Right atrium auricular region (tissue), 2 donors: ENCODE measurements at regions not wholly inside any gene's neighbourhood (a gene's known extent, or its start where the extent isn't known, plus 50 kb on each side); places are given as distances from the start of the nearest gene placed in this dataset.
"Not testable (repeated sequence)": the region's sequence is repeated elsewhere in the genome, so short reads cannot be mapped to it uniquely, and the experiment has no call there.

Source experiments
- DNase-seq: peaks from one replicate; pipeline ENCODE4 v3.0.0-alpha.2; 2019; ENCODE audit warnings: low spot score
- H3K27ac ChIP-seq, 2 donors: fragments of 200-600 bp; sonication (generic); 1 replicate in 1 of 2; 2 replicates in 1 of 2; pipeline ENCODE4 v1.5.1; 2016 to 2019
- H3K27me3 ChIP-seq, 2 donors: fragments of 200-600 bp; sonication (generic); one replicate each; pipeline versions ENCODE4 v1.5.1 to v1.6.0; 2017 to 2019
- H3K36me3 ChIP-seq: fragments of 200-600 bp; sonication (generic); one replicate; pipeline ENCODE4 v1.5.1; 2016
- H3K4me1 ChIP-seq, 2 donors: fragments of 200-600 bp; sonication (generic); one replicate each; pipeline versions ENCODE4 v1.5.1 to v1.6.0; 2017 to 2019
- H3K4me3 ChIP-seq, 2 donors: fragments of 200-600 bp; sonication (generic); 1 replicate in 1 of 2; 2 replicates in 1 of 2; pipeline ENCODE4 v1.5.1; 2017 to 2019; ENCODE audit warnings: mild to moderate bottlenecking in 1 of 2, moderate library complexity in 1 of 2
- H3K9me3 ChIP-seq, 2 donors: fragments of 200-600 bp; sonication (generic); one replicate each; pipeline ENCODE4 v1.5.1; 2019
- CTCF ChIP-seq, 2 donors: fragments of 200-600 bp; sonication (generic); IDR thresholded peaks; one replicate each; pipeline ENCODE4 v1.5.1; 2019; ENCODE audit warnings: antibody characterized with exemption in 2 of 2

- Histone ChIP-seq H3K27ac (no peak overlapping the region), H3K9me3 (no peaks in the 10 kb centered on the region), H3K4me3 (no peak overlapping the region), H3K27me3 (no peaks in the 10 kb centered on the region), H3K36me3 (no peaks in the 10 kb centered on the region), H3K4me1 (no peaks in the 10 kb centered on the region)
- no peak for TF ChIP-seq CTCF (IDR thresholded peaks at IDR 0.05)
- DNase-seq: no peak
These were observed 105.4 kb upstream of the FAT1 start for GRCh38 chr4:186829097-186829496.

GRCh38 chr4:186829740-186830449 is 106.2 kb upstream of the FAT1 start:
- Histone ChIP-seq H3K27me3 (no peaks in the 10 kb centered on the region), H3K27ac (no peak overlapping the region), H3K36me3 (no peaks in the 10 kb centered on the region), H3K4me3 (no peak overlapping the region), H3K4me1 (no peaks in the 10 kb centered on the region), H3K9me3 (no peaks in the 10 kb centered on the region)
- DNase-seq: no peak
- no peak for TF ChIP-seq CTCF (IDR thresholded peaks at IDR 0.05)

GRCh38 chr4:186831574-186831973 is 107.9 kb upstream of the FAT1 start:
- no peak for DNase-seq
- Histone ChIP-seq H3K27me3 (no peaks in the 10 kb centered on the region), H3K4me1 (no peaks in the 10 kb centered on the region), H3K36me3 (no peaks in the 10 kb centered on the region), H3K9me3 (no peaks in the 10 kb centered on the region), H3K4me3 (no peak overlapping the region), H3K27ac (no peak overlapping the region)
- TF ChIP-seq CTCF (IDR thresholded peaks at IDR 0.05): no peak

- DNase-seq: no peak
- Histone ChIP-seq H3K27ac (no peak overlapping the region), H3K27me3 (no peaks in the 10 kb centered on the region), H3K36me3 (no peaks in the 10 kb centered on the region), H3K4me3 (no peak overlapping the region), H3K9me3 (no peaks in the 10 kb centered on the region), H3K4me1 (no peaks in the 10 kb centered on the region)
- TF ChIP-seq CTCF (IDR thresholded peaks at IDR 0.05): no peak
These were observed 109.2 kb upstream of the FAT1 start for GRCh38 chr4:186832906-186833305.

- H3K27me3 ChIP-seq, H3K4me3 ChIP-seq, DNase-seq, H3K36me3 ChIP-seq, H3K27ac ChIP-seq, H3K4me1 ChIP-seq, H3K9me3 ChIP-seq: not testable (repeated sequence)
These were observed 113.8 kb upstream of the FAT1 start for GRCh38 chr4:186837463-186837862.

- H3K4me3 ChIP-seq: no peak overlapping the region
- no peaks in the 10 kb centered on the region for H3K9me3 ChIP-seq
- H3K36me3 ChIP-seq: no peaks in the 10 kb centered on the region
- H3K27ac ChIP-seq: no peak overlapping the region
- no peak for TF ChIP-seq CTCF (IDR thresholded peaks at IDR 0.05)
- DNase-seq: no peak
- no peaks in the 10 kb centered on the region for H3K27me3 ChIP-seq
- H3K4me1 ChIP-seq: peaks cover 0 to 1% of the 10 kb centered on the region in 2 donors
These were observed 114.6 kb upstream of the FAT1 start for GRCh38 chr4:186838295-186838694.
